WTC11 (cell line): ENCODE measurements at regions not wholly inside any gene's neighbourhood (a gene's known extent, or its start where the extent isn't known, plus 50 kb on each side); places are given as distances from the start of the nearest gene placed in this dataset.

Experiments used
- ATAC-seq: fragments of 200-7000 bp; cut with Tn5 transposase; 2 replicates; pipeline ENCODE4 v1.10.0; 2021; ENCODE audit warnings: mild to moderate bottlenecking, moderate library complexity
- CTCF ChIA-PET: fragments of 300-600 bp; sonication (Branson Sonifier 250); formaldehyde crosslinking; loops from one replicate; lab custom pipeline; 2021; ENCODE audit warnings: antibody characterized with exemption; lab: Charles Lee
- POLR2A ChIA-PET: fragments of 350-600 bp; sonication (Branson Sonifier 250); formaldehyde crosslinking; loops from one replicate; lab custom pipeline; 2021; ENCODE audit warnings: antibody characterized with exemption; lab: Charles Lee
- DNase-seq: peaks from one replicate; pipeline ENCODE4 v3.0.0; 2021; ENCODE audit warnings: low spot score
- H3K27ac Mint-ChIP-seq: 2 replicates; pipeline ENCODE4 v1.8.0; 2021; ENCODE audit warnings: mixed read lengths
- H3K27me3 Mint-ChIP-seq: 2 replicates; pipeline ENCODE4 v1.8.0; 2021; ENCODE audit warnings: low read depth, mild to moderate bottlenecking, moderate library complexity, mixed read lengths
- H3K36me3 Mint-ChIP-seq: 2 replicates; pipeline ENCODE4 v1.8.0; 2021; ENCODE audit warnings: mixed read lengths
- H3K4me1 Mint-ChIP-seq: 2 replicates; pipeline ENCODE4 v1.8.0; 2022; ENCODE audit warnings: mixed read lengths
- H3K4me3 Mint-ChIP-seq: 2 replicates; pipeline ENCODE4 v1.8.0; 2021; ENCODE audit warnings: mild to moderate bottlenecking, moderate library complexity, mixed read lengths
- H3K9me3 Mint-ChIP-seq: 2 replicates; pipeline ENCODE4 v1.8.0; 2021; ENCODE audit warnings: mixed read lengths
- ATF1 ChIP-seq: sonication (generic); formaldehyde crosslinking; IDR thresholded peaks from 2 replicates; pipeline ENCODE4 v1.8.1; 2023; ENCODE audit warnings: mild to moderate bottlenecking, moderate library complexity, missing genetic modification reagents
- ETV6 ChIP-seq: sonication (generic); formaldehyde crosslinking; IDR thresholded peaks from 2 replicates; pipeline ENCODE4 v1.8.1; 2022; ENCODE audit warnings: mild to moderate bottlenecking, missing genetic modification reagents
- FOXK1 ChIP-seq: sonication (generic); formaldehyde crosslinking; IDR thresholded peaks from 2 replicates; pipeline ENCODE4 v1.8.0; 2022; ENCODE audit warnings: mild to moderate bottlenecking, moderate library complexity, missing genetic modification reagents
- GTF2I ChIP-seq: fragments of 250-450 bp; sonication (Bioruptor Pico); conservative IDR thresholded peaks from 2 replicates; pipeline ENCODE4 v1.4.0; 2021; ENCODE audit warnings: mild to moderate bottlenecking
- IRF2 ChIP-seq: sonication (generic); formaldehyde crosslinking; IDR thresholded peaks from 2 replicates; pipeline ENCODE4 v1.8.0; 2022; ENCODE audit warnings: low read depth, missing genetic modification reagents, borderline replicate concordance
- JAZF1 ChIP-seq: fragments of 250-450 bp; sonication (Bioruptor Pico); IDR thresholded peaks from 2 replicates; pipeline ENCODE4 v1.9.0; 2021; ENCODE audit warnings: moderate library complexity, mild to moderate bottlenecking, inconsistent platforms
- MXD4 ChIP-seq: fragments of 250-450 bp; sonication (Bioruptor Pico); IDR thresholded peaks from 2 replicates; pipeline ENCODE4 v1.8.0; 2021; ENCODE audit warnings: mild to moderate bottlenecking, moderate library complexity, borderline replicate concordance
- NR2C2 ChIP-seq: sonication (generic); formaldehyde crosslinking; IDR thresholded peaks from 2 replicates; pipeline ENCODE4 v1.8.0; 2022; ENCODE audit warnings: mild to moderate bottlenecking, missing genetic modification reagents
- SOX15 ChIP-seq: fragments of 250-450 bp; sonication (Bioruptor Pico); IDR thresholded peaks from 2 replicates; pipeline ENCODE4 v1.9.0; 2021; ENCODE audit warnings: mild to moderate bottlenecking
- TCF7 ChIP-seq: sonication (generic); formaldehyde crosslinking; IDR thresholded peaks from 2 replicates; pipeline ENCODE4 v1.8.0; 2022; ENCODE audit warnings: mild to moderate bottlenecking, low read depth, missing genetic modification reagents, moderate library complexity
- TP53 ChIP-seq: sonication (generic); formaldehyde crosslinking; IDR thresholded peaks from 2 replicates; pipeline ENCODE4 v1.8.1; 2023; ENCODE audit warnings: mild to moderate bottlenecking, missing genetic modification reagents
- ZBTB21 ChIP-seq: sonication (generic); formaldehyde crosslinking; IDR thresholded peaks from 2 replicates; pipeline ENCODE4 v1.8.1; 2023; ENCODE audit warnings: mild to moderate bottlenecking, missing genetic modification reagents, borderline replicate concordance
- ZNF219 ChIP-seq: sonication (generic); formaldehyde crosslinking; IDR thresholded peaks from 2 replicates; pipeline ENCODE4 v1.8.0; 2023; ENCODE audit warnings: missing genetic modification reagents, mild to moderate bottlenecking, borderline replicate concordance
- ZNF416 ChIP-seq: fragments of 250-450 bp; sonication (Bioruptor Pico); IDR thresholded peaks from 2 replicates; pipeline ENCODE4 v1.9.0; 2021; ENCODE audit warnings: mild to moderate bottlenecking, inconsistent platforms
- ZNF671 ChIP-seq: fragments of 250-450 bp; sonication (Bioruptor Pico); IDR thresholded peaks from 2 replicates; pipeline ENCODE4 v1.8.0; 2021; ENCODE audit warnings: mild to moderate bottlenecking
- TF ChIP-seq, protein P1 (sequence below): sonication (generic); formaldehyde crosslinking; IDR thresholded peaks from 2 replicates; pipeline ENCODE4 v1.8.1; 2023; ENCODE audit warnings: mild to moderate bottlenecking, moderate library complexity, missing genetic modification reagents
- TF ChIP-seq, protein P2 (sequence below): sonication (generic); formaldehyde crosslinking; IDR thresholded peaks from 2 replicates; pipeline ENCODE4 v1.8.1; 2023; ENCODE audit warnings: mild to moderate bottlenecking, missing genetic modification reagents, moderate library complexity
- TF ChIP-seq, protein P3 (sequence below): sonication (generic); formaldehyde crosslinking; IDR thresholded peaks from 2 replicates; pipeline ENCODE4 v1.8.0; 2022; ENCODE audit warnings: mild to moderate bottlenecking, missing genetic modification reagents
- TF ChIP-seq, protein P4 (sequence below): sonication (generic); formaldehyde crosslinking; IDR thresholded peaks from 2 replicates; pipeline ENCODE4 v1.8.1; 2022; ENCODE audit warnings: missing genetic modification reagents, borderline replicate concordance
- TF ChIP-seq, protein P5 (sequence below): sonication (generic); formaldehyde crosslinking; IDR thresholded peaks from 2 replicates; pipeline ENCODE4 v1.8.0; 2022; ENCODE audit warnings: missing genetic modification reagents
- TF ChIP-seq, protein P6 (sequence below): fragments of 250-450 bp; sonication (Bioruptor Pico); IDR thresholded peaks from 2 replicates; pipeline ENCODE4 v1.9.0; 2021; ENCODE audit warnings: mild to moderate bottlenecking

DNA sequence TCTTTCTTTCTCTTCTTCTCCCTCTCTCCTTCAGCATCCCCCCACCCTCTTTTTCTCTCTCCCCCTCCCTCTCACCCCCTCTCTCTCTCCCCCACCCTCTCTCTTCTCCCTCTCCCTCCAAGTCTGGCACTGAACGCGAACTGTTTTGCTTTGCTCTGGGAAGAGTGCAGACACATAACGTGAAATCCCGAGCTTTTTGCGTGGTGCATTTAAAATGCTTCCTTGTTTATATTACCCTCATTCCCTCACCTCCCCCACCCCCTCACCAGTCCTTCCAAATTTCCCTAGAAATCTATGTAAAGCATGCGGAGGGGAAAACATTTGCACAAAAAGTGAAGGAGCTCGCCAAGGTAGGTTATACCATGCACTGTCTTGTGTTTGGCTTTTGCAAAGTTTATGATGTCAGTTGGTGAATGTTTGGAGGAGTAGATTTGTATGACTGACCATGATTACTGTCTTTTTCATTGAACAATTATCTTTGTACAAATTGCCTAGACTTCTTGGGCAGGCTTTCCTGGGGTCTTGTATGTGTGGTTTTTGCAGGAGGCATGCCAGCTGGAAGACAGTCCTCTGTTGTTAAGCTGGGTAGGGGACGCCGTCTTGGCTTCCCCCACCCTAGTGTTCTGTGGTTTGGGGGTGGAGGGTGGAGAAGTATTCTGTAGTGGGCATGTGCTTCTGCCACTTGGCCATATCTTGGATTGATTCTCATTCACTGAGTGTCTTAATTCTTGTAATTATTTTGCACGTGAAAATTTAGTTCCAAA, 123.7 kb upstream of the HSD17B12 start (continued):
- TF ChIP-seq, protein P1, sequence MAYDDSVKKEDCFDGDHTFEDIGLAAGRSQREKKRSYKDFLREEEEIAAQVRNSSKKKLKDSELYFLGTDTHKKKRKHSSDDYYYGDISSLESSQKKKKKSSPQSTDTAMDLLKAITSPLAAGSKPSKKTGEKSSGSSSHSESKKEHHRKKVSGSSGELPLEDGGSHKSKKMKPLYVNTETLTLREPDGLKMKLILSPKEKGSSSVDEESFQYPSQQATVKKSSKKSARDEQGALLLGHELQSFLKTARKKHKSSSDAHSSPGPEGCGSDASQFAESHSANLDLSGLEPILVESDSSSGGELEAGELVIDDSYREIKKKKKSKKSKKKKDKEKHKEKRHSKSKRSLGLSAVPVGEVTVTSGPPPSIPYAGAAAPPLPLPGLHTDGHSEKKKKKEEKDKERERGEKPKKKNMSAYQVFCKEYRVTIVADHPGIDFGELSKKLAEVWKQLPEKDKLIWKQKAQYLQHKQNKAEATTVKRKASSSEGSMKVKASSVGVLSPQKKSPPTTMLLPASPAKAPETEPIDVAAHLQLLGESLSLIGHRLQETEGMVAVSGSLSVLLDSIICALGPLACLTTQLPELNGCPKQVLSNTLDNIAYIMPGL (CRISPR knock-in tag), result no peak
- TF ChIP-seq, all 79 proteins: peak for 0

DNA sequence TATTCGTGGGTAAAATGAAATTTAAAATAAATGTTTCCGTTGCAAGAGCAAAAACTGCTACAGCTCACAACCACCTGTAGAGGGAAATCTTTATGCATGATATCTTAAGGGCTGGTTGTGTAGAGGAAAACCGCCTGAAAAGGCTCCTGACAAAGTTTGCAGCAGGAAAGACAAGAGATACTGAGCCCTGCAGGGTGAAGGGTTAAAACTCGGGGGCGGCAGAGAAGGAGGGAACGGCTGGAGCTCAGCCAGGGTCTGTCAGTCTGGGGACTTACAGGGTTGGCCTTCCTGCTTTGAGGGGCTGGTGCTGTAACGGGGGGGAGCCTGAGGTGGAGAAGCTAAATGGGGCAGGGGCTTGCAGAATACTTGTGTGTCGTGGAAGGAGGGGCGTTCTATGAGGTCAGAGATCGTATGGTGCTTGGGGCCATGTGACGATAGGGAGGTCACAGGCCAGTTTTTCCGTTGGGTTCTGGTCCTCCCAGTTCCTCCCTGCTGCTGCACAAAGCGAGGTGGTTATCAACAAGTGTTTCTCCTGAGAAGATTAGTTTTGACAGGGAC, 122.9 kb upstream of the HSD17B12 start:
- Mint-ChIP-seq H3K9me3 (no peaks in the 10 kb centered on the region), H3K4me1 (peaks cover 58% of the 10 kb centered on the region), H3K27ac (no peak overlapping the region), H3K4me3 (peak overlapping the region; percentile 69), H3K27me3 (peaks cover 38% of the 10 kb centered on the region), H3K36me3 (no peaks in the 10 kb centered on the region)
- peak; percentile 63 for ATAC-seq
- DNase-seq, result no peak
- CTCF ChIA-PET, result interaction anchor here (0.6 to 7.7 kb wide), 10 partner anchors 9 to 294 kb away, joined by 3 to 106 read pairs (median 8); no protein-coding TSS in a partner anchor
- TF ChIP-seq ATF1 (no peak), SOX15 (CRISPR knock-in tag) (no peak), ZNF671 (CRISPR knock-in tag) (no peak), ETV6 (CRISPR knock-in tag) (no peak)
- TF ChIP-seq, protein P2, sequence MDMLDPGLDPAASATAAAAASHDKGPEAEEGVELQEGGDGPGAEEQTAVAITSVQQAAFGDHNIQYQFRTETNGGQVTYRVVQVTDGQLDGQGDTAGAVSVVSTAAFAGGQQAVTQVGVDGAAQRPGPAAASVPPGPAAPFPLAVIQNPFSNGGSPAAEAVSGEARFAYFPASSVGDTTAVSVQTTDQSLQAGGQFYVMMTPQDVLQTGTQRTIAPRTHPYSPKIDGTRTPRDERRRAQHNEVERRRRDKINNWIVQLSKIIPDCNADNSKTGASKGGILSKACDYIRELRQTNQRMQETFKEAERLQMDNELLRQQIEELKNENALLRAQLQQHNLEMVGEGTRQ, result peak; percentile 48
- TF ChIP-seq, protein P3, sequence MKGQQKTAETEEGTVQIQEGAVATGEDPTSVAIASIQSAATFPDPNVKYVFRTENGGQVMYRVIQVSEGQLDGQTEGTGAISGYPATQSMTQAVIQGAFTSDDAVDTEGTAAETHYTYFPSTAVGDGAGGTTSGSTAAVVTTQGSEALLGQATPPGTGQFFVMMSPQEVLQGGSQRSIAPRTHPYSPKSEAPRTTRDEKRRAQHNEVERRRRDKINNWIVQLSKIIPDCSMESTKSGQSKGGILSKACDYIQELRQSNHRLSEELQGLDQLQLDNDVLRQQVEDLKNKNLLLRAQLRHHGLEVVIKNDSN (CRISPR knock-in tag), result peak; percentile 28; the same call in 1 of the 2 replicates
- POLR2A ChIA-PET, result interaction anchor here (1.3 kb wide), 1 partner anchor 9 kb away, joined by 5 read pairs; no protein-coding TSS in a partner anchor

DNA sequence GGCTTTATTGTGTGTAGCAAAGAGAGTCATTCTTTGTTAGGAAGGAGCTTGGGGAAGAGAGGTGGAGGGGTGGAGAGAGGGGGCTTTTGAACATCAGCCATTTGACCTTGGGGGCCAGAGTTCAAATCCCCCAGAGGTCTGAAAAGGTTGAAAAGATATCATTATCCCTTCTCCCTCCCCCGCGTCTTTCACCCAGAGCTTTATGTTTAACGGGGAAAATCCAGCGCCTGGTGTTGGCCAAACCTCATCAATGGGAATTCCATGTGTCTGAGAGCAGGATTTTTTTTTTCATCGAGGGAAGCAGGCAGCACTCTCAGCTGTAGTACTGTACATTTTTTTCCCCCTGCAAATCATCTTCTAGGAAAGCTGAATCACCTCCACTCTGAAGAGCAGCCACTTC, 122.4 kb upstream of the HSD17B12 start:
- Mint-ChIP-seq H3K4me1 (peaks cover 56% of the 10 kb centered on the region), H3K27me3 (peaks cover 38% of the 10 kb centered on the region), H3K36me3 (no peaks in the 10 kb centered on the region), H3K27ac (no peak overlapping the region), H3K9me3 (peaks cover 1% of the 10 kb centered on the region; the same call in 1 of the 2 replicates), H3K4me3 (peak overlapping the region; percentile 69)
- no peak for DNase-seq
- ChIA-PET POLR2A (interaction anchor here (1.3 kb wide), 1 partner anchor 9 kb away, joined by 5 read pairs; no protein-coding TSS in a partner anchor), CTCF (interaction anchor here (0.6 to 7.7 kb wide), 10 partner anchors 8 to 294 kb away, joined by 3 to 106 read pairs (median 8); no protein-coding TSS in a partner anchor)
- no peak for TF ChIP-seq TCF7 (CRISPR knock-in tag)
- no peak for TF ChIP-seq GTF2I (CRISPR knock-in tag)
- no peak for TF ChIP-seq ZBTB21 (CRISPR knock-in tag)
- no peak for TF ChIP-seq FOXK1
- no peak for TF ChIP-seq MXD4 (CRISPR knock-in tag)
- TF ChIP-seq, protein P3 (CRISPR knock-in tag), result no peak
- TF ChIP-seq, protein P4, sequence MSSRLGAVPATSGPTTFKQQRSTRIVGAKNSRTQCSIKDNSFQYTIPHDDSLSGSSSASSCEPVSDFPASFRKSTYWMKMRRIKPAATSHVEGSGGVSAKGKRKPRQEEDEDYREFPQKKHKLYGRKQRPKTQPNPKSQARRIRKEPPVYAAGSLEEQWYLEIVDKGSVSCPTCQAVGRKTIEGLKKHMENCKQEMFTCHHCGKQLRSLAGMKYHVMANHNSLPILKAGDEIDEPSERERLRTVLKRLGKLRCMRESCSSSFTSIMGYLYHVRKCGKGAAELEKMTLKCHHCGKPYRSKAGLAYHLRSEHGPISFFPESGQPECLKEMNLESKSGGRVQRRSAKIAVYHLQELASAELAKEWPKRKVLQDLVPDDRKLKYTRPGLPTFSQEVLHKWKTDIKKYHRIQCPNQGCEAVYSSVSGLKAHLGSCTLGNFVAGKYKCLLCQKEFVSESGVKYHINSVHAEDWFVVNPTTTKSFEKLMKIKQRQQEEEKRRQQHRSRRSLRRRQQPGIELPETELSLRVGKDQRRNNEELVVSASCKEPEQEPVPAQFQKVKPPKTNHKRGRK (CRISPR knock-in tag), result no peak
- TF ChIP-seq JAZF1 (CRISPR knock-in tag), result no peak
- no peak for TF ChIP-seq ZNF416 (CRISPR knock-in tag)
- TF ChIP-seq IRF2, result no peak
- TF ChIP-seq, protein P5, sequence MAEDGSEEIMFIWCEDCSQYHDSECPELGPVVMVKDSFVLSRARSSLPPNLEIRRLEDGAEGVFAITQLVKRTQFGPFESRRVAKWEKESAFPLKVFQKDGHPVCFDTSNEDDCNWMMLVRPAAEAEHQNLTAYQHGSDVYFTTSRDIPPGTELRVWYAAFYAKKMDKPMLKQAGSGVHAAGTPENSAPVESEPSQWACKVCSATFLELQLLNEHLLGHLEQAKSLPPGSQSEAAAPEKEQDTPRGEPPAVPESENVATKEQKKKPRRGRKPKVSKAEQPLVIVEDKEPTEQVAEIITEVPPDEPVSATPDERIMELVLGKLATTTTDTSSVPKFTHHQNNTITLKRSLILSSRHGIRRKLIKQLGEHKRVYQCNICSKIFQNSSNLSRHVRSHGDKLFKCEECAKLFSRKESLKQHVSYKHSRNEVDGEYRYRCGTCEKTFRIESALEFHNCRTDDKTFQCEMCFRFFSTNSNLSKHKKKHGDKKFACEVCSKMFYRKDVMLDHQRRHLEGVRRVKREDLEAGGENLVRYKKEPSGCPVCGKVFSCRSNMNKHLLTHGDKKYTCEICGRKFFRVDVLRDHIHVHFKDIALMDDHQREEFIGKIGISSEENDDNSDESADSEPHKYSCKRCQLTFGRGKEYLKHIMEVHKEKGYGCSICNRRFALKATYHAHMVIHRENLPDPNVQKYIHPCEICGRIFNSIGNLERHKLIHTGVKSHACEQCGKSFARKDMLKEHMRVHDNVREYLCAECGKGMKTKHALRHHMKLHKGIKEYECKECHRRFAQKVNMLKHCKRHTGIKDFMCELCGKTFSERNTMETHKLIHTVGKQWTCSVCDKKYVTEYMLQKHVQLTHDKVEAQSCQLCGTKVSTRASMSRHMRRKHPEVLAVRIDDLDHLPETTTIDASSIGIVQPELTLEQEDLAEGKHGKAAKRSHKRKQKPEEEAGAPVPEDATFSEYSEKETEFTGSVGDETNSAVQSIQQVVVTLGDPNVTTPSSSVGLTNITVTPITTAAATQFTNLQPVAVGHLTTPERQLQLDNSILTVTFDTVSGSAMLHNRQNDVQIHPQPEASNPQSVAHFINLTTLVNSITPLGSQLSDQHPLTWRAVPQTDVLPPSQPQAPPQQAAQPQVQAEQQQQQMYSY (CRISPR knock-in tag), result no peak
- no peak for TF ChIP-seq NR2C2 (CRISPR knock-in tag)
- TF ChIP-seq, protein P6, sequence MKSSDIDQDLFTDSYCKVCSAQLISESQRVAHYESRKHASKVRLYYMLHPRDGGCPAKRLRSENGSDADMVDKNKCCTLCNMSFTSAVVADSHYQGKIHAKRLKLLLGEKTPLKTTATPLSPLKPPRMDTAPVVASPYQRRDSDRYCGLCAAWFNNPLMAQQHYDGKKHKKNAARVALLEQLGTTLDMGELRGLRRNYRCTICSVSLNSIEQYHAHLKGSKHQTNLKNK (CRISPR knock-in tag), result no peak
- no peak for TF ChIP-seq TP53 (CRISPR knock-in tag)
- no peak for TF ChIP-seq ATF1
- TF ChIP-seq ZNF219 (CRISPR knock-in tag), result no peak
- TF ChIP-seq, all 79 proteins: peak for 0
- no peak for ATAC-seq
